NT2/D1 (cell line): ENCODE measurements at regions not wholly inside any gene's neighbourhood (a gene's known extent, or its start where the extent isn't known, plus 50 kb on each side); places are given as distances from the start of the nearest gene placed in this dataset.

ENCODE experiments used
- DNase-seq: peaks from one replicate; pipeline ENCODE4 v3.0.0-alpha.2; 2011; ENCODE audit warnings: low read depth, low spot score
- H3K27me3 ChIP-seq: 2 replicates; pipeline ENCODE4 v1.6.0; 2011; ENCODE audit warnings: mild to moderate bottlenecking; ENCODE audit not compliant: insufficient read length, insufficient read depth
- H3K36me3 ChIP-seq: 2 replicates; pipeline ENCODE4 v1.6.1; 2011; ENCODE audit warnings: mild to moderate bottlenecking, low read length, mixed read lengths; ENCODE audit not compliant: insufficient read depth, insufficient read length
- H3K4me1 ChIP-seq: 2 replicates; pipeline ENCODE4 v1.5.1; 2011; ENCODE audit not compliant: insufficient read depth, insufficient read length
- H3K4me3 ChIP-seq: 2 replicates; pipeline ENCODE4 v1.5.1; 2011; ENCODE audit warnings: low read depth; ENCODE audit not compliant: insufficient read length
- H3K9ac ChIP-seq: 2 replicates; pipeline ENCODE4 v1.6.0; 2011; ENCODE audit warnings: low read depth; ENCODE audit not compliant: insufficient read length
- H3K9me3 ChIP-seq: 2 replicates; pipeline ENCODE4 v1.5.1; 2011; ENCODE audit warnings: mild to moderate bottlenecking, low read length; ENCODE audit not compliant: insufficient read depth
- SUZ12 ChIP-seq: IDR thresholded peaks from 2 replicates; pipeline ENCODE4 v1.6.1; 2011; ENCODE audit not compliant: insufficient read length, insufficient read depth; ENCODE audit errors: extremely low read depth
- YY1 ChIP-seq: IDR thresholded peaks from 2 replicates; pipeline ENCODE4 v1.6.1; 2011; ENCODE audit not compliant: insufficient read length, insufficient read depth
- ZNF274 ChIP-seq: IDR thresholded peaks from 2 replicates; pipeline ENCODE4 v1.6.1; 2011; ENCODE audit warnings: mild to moderate bottlenecking, low read depth, low read length

- Histone ChIP-seq H3K9me3 (no peaks in the 10 kb centered on the region), H3K9ac (no peak overlapping the region), H3K4me1 (no peaks in the 10 kb centered on the region), H3K4me3 (no peak overlapping the region), H3K27me3 (no peaks in the 10 kb centered on the region), H3K36me3 (no peaks in the 10 kb centered on the region)
- TF ChIP-seq YY1 = no peak
- no peak for TF ChIP-seq ZNF274
- no peak for TF ChIP-seq SUZ12
- DNase-seq = no peak
Observed at GRCh38 chr9:19656704-19657103, 132.1 kb downstream of the SLC24A2 start.

GRCh38 chr9:19651681-19652080, 137.2 kb downstream of the SLC24A2 start:
- H3K9me3 ChIP-seq = no peaks in the 10 kb centered on the region
- no peaks in the 10 kb centered on the region for H3K4me1 ChIP-seq
- H3K27me3 ChIP-seq = no peaks in the 10 kb centered on the region
- H3K9ac ChIP-seq = no peak overlapping the region
- TF ChIP-seq SUZ12 (no peak), ZNF274 (no peak), YY1 (no peak)
- DNase-seq = no peak
- H3K36me3 ChIP-seq = no peaks in the 10 kb centered on the region
- H3K4me3 ChIP-seq = no peak overlapping the region

- H3K9me3 ChIP-seq = no peaks in the 10 kb centered on the region
- no peak overlapping the region for H3K9ac ChIP-seq
- no peak for TF ChIP-seq ZNF274
- TF ChIP-seq SUZ12 = no peak
- no peaks in the 10 kb centered on the region for H3K27me3 ChIP-seq
- no peak for DNase-seq
- H3K36me3 ChIP-seq = no peaks in the 10 kb centered on the region
- no peak overlapping the region for H3K4me3 ChIP-seq
- no peaks in the 10 kb centered on the region for H3K4me1 ChIP-seq
Observed at GRCh38 chr9:19650312-19650711, 138.5 kb downstream of the SLC24A2 start.

- H3K9ac ChIP-seq = no peak overlapping the region
- no peaks in the 10 kb centered on the region for H3K9me3 ChIP-seq
- no peaks in the 10 kb centered on the region for H3K36me3 ChIP-seq
- H3K4me3 ChIP-seq = no peak overlapping the region
- H3K4me1 ChIP-seq = no peaks in the 10 kb centered on the region
- H3K27me3 ChIP-seq = no peaks in the 10 kb centered on the region
- DNase-seq = no peak
- TF ChIP-seq YY1 (no peak), ZNF274 (no peak), SUZ12 (no peak)
Observed at GRCh38 chr9:19649336-19650041, 139.3 kb downstream of the SLC24A2 start.

GRCh38 chr9:19648672-19649071, 140.2 kb downstream of the SLC24A2 start:
- no peak for TF ChIP-seq YY1
- TF ChIP-seq ZNF274 = no peak
- TF ChIP-seq SUZ12 = no peak
- no peak for DNase-seq
- no peaks in the 10 kb centered on the region for H3K27me3 ChIP-seq
- no peaks in the 10 kb centered on the region for H3K4me1 ChIP-seq
- no peak overlapping the region for H3K9ac ChIP-seq
- no peaks in the 10 kb centered on the region for H3K36me3 ChIP-seq
- H3K9me3 ChIP-seq = no peaks in the 10 kb centered on the region
- H3K4me3 ChIP-seq = no peak overlapping the region

- Histone ChIP-seq H3K4me3 (no peak overlapping the region), H3K9me3 (no peaks in the 10 kb centered on the region), H3K4me1 (no peaks in the 10 kb centered on the region), H3K36me3 (no peaks in the 10 kb centered on the region), H3K9ac (no peak overlapping the region), H3K27me3 (no peaks in the 10 kb centered on the region)
- no peak for DNase-seq
- TF ChIP-seq SUZ12 = no peak
- no peak for TF ChIP-seq YY1
- no peak for TF ChIP-seq ZNF274
Observed at GRCh38 chr9:19643875-19644274, 145.0 kb downstream of the SLC24A2 start.

- H3K27me3 ChIP-seq = no peaks in the 10 kb centered on the region
- DNase-seq = no peak
- no peak overlapping the region for H3K9ac ChIP-seq
- no peaks in the 10 kb centered on the region for H3K36me3 ChIP-seq
- H3K4me3 ChIP-seq = no peak overlapping the region
- H3K4me1 ChIP-seq = no peaks in the 10 kb centered on the region
- no peaks in the 10 kb centered on the region for H3K9me3 ChIP-seq
- TF ChIP-seq YY1 (no peak), SUZ12 (no peak), ZNF274 (no peak)
Observed at GRCh38 chr9:19642256-19642655, 146.6 kb downstream of the SLC24A2 start.

- DNase-seq = no peak
- Histone ChIP-seq H3K27me3 (no peaks in the 10 kb centered on the region), H3K9me3 (no peaks in the 10 kb centered on the region), H3K4me1 (no peaks in the 10 kb centered on the region), H3K9ac (no peak overlapping the region), H3K4me3 (no peak overlapping the region), H3K36me3 (no peaks in the 10 kb centered on the region)
- no peak for TF ChIP-seq YY1
- no peak for TF ChIP-seq ZNF274
Observed at GRCh38 chr9:19641046-19641445, 147.8 kb downstream of the SLC24A2 start.
